HG03565 (cell line): ENCODE measurements at regions not wholly inside any gene's neighbourhood (a gene's known extent, or its start where the extent isn't known, plus 50 kb on each side); places are given as distances from the start of the nearest gene placed in this dataset.

Source experiments
- ATAC-seq: cut with Tn5 transposase; IDR thresholded peaks from one replicate; pipeline ENCODE4 v1.9.1; 2021; ENCODE audit warnings: mild to moderate bottlenecking, moderate library complexity; ENCODE audit not compliant: unreplicated experiment

DNA sequence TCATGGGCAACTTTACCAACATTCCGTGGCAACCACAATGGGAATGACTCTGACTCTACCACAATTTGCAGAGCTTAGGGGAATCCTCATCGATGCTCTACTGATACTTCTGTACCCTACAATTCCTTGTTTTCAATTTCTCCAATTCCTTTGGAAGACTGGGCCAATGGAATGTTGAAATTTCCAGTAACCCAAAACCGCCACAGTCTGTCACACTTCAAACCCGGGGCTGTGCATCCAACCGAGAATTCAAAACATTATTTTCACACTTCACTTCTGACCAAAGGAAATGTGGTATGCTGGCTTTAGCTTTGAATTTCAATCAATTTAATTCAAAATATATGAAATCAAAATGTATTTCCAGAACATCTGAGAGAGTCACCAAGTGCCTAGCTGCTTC, 951.4 kb downstream of the VRK1 start:
- ATAC-seq = no peak

DNA sequence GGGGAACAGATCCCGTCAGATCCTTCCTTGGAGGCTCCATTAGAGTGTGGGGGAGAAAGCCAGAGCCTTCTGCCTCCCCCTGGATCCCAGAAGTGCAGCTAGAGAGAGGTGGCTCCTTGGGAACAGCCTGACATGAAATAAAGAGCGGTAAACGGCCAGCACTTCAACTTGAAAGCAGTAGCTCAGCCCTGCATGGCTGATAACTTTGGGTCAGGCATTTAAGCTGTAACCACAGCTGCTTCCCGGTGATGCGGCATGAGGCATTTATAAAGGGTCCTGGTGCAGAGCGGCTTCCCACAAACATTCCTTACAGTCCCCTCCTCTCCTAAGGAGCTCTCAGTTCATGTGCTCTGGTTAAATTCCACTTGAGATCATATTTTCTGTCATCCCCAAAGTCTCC, 960.3 kb downstream of the VRK1 start:
- ATAC-seq = no peak

DNA sequence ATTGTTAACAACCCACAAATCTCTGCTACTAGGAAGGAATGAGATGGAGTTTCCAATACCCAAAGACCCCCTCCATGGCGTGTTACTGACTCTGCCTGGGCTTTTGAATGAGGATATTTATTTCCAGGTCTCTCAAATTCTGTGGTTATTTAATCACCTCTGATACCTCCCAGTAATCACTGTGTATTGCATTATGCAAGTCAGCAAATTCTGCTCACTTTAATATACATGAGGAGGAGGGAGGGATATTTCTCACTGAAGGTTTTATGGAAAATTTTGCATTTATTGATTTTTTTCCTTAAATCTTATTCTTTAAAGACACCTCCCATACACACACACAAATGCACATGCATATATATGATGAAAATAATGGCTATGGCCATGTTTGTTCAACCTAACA, 962.9 kb downstream of the VRK1 start:
- no peak for ATAC-seq

DNA sequence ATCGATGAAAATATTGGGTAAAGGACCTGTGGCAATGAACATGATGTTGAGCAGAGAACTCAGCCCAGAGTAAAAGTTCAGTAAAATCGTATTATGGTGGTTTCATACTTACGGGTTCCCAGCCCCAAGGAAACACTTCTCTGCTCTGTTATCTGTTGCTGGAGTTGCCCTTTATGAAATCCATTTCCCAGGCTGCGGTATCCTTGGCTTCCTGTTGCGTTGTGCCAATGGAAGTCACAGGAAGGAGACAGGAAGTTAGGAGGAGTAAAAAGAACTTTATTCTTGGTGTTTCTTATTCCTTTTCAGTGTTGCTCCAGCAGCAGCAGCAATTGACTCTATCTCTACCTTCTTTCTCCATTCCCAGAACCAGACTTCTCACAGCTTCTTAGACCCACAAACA, 965.2 kb downstream of the VRK1 start:
- no peak for ATAC-seq

DNA sequence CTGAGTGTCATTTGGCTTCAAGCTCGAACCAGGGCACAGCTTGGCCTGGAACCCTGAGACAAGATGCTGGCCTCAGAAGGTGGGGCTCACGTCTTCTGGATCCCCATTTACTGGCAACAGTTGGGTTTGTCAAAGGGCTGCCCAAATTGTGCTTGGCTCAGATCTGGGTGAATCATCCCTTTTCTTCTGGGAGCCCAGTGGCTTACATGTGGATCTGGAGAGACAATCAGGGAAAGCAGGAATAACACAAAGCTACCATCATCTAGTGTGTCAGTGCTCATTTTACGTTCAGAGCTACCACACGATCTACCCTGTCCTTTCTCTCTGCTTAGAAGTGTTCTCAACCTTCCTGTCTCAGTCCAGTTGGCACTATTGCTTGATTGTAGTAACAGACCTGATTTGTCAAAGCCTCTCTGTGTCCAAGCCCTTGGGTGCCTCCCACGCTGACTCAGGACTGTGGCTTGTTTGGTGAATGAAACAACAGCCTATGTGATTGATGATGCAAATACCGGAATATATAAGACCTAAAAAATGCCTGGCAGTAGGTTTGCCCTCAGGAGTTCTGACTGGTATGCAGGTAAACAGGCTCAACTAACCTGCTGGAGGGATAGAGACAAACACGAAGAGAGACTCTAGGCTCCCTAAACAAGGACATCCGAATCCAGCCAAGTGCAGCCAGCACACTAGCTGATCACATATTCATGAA, 974.3 kb downstream of the VRK1 start:
- no peak for ATAC-seq

DNA sequence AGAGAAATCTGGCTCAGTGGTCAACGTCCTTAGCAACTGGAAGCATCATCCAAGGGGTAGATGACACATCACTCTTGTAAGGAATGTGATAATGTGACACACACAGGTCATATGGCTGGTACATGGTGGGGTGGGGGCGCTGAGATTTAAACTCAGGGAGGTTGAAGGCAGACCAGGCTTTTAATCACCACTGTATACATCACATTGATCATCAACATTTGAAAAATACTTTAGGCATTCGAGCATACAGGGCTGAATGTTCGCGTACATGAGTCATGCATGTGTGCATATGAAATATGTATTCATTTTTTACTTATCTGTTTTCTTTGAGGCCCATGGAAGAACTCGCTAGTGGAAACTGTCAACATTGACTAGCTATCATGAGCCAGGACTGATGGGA, 976.4 kb downstream of the VRK1 start:
- ATAC-seq = no peak

DNA sequence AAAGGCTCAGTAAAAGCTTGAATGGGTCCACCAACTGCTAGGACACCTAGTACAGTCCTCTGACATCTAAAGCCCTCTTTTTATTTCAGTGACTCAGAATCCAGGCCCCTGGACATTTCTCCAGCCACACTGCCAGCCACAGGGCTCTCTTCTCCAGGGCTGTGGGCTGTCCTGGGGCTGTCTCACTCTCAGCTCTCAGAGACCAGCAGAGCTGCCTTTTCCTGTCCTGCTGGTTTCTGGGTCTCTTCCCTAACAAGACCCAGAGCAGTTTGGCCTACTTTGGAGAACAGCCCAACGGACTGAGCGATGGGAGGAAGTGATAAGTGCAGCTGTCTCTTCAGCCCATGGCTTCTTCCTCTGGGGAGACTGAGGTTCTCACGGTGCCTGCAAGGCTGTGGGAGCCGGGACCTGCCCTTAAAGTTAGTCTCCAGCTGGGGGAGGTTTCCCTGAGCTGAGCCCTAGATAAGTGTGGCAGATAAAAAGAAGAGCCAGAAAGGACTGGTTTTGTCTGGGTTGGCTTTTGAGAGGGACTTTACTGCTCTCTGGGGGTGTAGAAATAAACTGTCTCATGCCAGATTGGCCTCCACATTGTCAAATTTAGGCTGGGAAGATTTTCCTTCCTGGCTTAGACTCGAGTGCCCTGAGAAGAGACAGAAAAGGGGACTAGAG, 979.8 kb downstream of the VRK1 start:
- no peak for ATAC-seq

DNA sequence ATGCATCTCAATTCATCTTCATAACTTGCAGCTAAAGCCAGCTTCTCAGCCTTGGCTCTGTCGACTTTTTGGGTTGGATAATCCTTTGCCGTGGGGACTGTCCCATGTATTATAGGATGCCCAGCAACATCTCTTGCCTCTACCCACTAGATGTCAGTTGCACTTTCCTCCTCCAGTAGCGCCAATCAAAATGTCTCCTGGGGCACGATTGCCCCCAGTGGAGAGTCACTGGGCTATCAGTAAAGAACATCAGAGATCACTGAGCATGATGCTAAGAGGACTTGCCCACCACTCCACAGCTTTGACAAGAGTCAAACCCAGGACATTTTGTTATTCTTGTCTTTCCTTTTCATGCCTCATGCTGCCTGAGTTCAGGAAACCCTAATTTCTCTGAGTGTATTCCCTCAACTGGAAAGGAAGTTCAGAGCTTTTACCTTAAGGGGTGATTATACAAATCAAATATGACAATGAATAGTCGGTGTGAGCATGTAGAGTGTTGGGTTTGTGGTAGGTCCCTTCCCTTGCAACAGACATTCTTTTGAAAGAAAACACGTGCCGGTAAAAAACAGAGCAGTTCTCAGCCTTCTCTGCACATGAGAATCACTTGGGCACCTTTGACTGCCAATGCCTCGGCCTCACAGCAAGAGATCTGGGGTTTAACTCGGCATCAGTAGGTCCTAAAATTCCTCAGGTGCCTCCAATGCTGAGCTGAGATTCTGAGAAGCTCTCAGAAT, 980.6 kb downstream of the VRK1 start:
- ATAC-seq = no peak

DNA sequence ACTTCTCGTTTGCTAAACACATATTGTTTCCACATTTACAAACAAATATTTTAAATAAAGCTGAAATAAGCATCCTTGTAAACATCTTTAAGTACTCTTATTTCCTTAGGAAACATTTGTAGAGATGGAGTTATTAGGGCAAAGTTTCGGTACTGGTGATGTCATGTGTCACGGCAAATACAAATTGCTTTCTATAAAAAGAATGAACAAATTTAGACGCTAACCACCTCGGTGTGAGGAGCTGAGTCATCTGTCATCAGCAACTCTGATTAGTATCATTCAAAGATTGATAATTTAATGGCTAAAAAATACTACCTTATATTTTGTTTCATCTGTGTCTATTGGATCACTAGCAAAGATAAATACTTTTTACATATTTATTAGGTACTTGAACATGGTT, 982.0 kb downstream of the VRK1 start:
- no peak for ATAC-seq

DNA sequence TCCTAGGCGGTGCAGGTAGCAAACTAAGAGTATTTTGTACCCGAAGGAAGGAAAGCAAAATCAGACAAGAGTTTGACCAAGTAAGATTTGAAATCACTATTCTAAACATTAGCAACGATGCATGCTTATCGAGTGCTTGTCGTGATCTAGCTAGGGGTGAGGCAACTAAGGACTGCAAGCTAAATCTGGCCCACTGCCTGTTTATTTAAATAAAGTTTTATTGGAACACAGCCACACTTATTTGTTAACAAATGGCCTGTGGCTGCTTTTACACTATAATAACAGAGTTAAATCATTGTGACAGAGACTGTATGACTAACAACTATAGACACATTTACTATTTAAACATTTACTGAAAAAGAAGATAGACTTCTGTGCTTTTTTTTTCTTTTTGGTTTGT, 983.6 kb downstream of the VRK1 start:
- ATAC-seq = no peak

DNA sequence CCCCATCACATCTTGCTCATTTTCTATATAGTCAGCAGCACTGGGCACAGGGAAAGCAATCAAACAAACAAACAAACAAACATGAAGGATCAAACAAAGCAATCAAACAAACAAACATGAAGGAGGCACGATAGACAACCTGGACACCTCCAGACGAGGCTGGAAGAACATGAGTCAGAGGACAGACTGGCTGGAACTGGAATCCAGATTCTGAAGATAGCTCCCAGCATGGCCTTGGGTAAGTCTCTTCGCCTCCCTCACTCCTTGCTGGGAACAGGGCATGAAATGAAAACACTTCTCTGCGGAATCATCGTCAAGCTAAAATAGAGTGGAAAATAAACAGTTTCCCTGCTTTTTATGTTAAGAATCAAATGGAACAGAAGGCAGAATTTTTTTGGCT, 984.8 kb downstream of the VRK1 start:
- ATAC-seq = no peak

DNA sequence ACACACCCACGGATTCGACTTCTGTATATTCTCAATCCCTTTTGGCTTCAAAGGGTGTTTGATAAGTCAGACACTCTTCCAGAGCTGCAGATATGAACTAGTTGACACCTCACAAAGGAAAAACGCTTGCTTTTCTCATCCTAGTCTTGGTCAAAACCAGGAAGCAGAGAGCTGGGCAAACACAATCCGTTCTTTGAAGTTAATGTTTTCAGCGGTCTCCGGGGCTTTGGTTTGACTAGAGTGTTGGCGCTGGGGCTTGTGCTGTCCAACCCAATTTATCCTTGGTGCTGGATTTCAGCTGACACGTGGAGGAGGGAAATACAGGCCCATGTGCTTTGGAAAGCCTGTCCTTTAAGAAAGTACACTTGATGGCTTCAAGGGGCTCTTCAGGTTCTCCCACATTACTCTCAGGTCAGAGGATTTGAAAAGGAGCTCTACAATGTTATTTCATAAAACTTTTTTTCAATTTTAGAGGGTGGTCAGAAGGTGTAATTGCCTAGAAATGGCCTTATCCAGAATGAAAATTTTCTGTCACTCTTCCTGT, 985.8 kb downstream of the VRK1 start:
- no peak for ATAC-seq

DNA sequence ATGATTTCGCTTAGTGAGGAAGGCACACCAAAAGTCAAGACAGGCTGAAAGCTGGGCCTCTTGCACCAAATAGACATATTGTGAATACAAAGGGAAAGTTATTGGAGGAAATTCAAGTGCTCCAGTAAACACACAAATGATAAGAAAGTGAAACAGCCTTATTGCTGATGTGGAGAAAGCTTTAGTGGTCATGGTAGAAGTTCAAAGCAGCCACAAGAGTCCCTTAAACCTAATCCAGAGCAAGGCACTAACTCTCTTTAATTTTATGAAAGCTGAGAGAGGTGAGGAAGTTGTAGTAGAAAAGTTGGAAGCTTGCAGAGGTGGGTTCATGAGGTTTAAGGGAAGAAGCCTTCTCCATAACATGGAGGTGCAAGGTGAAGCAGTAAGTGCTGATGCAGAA, 988.3 kb downstream of the VRK1 start:
- ATAC-seq = no peak

DNA sequence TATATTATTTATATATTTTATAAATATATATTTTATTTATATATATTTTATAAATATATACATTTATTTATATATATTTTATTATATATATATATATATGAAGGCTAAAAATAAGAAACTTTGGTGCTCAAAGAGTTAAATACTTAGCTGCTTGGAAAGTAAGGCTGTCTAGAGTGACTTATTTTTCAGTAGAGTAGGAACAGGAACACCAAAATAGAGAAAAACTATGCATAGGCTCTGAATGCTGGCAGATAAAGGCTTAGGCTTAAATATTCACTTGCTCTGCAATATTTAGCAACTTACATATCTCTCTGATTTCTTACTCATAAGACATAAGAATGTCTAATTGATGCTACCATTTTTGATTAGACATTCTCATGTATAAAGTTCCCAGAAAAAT, 991.2 kb downstream of the VRK1 start:
- ATAC-seq = no peak

DNA sequence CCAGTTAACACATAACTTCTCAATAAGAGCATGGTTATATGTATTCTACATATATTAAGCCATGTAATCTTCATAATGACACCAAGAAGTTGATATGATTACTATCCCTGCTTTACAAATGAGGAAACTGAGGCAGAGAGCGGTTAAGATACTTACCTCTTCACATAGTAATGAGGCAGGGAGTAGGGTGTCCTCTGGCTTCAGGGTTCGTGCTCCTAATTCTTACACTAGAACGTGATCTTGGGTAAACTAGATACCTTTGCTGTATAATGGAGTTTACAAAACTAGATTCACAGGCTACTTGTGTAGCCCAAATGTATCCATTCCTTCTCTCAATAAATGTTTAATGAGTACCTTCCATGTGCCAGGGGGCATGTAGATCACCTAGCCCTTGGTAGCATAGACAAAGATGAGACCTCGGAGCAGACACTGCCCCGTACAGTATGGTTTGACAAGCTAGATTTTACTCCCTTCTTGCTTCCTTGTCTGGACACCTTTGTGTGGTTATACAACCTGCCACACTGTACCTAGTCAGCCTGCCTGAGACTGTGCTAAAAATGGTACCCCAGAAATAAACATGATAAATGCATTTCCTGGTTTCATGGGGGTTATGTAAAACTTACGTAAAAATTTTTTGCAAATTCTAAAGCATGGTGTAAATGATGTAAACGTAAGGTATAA, 991.8 kb downstream of the VRK1 start:
- no peak for ATAC-seq

DNA sequence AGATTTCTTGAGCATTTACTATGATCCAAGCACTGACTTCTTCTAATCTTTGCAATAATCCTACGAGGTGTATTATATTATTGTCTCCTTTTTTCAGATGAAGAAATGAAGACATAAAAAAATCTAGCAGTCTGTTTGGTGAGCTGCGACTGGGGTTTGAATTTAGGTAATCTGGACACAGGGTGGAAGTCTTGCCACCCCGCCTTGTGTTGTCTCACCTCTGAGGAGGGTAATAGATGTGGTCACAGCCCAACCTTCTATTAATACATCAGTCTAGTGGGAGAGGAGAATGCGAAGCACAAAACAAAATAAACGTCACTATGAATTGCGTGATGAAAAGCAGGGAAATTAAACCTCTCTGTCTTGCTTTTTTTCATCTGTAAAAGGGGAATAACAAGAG, 993.9 kb downstream of the VRK1 start:
- ATAC-seq = no peak

DNA sequence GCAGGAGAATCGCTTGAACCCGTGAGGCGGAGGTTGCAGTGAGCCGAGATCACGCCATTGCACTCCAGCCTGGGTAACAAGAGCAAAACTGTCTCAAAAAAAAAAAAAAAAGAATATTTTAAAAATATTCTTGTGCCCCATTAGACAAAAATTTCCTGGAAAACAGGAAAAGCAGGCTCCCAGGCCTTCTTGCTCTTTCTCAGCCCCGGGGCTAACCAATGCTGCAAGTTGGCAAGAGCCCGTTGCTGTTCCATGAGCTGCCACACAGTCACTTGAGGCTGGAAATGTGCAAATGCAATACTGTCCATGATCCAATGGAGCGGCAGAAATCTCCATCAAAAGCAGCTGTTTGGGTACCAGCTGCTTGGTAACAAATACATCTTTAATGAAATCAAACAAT, 994.7 kb downstream of the VRK1 start:
- ATAC-seq = no peak

DNA sequence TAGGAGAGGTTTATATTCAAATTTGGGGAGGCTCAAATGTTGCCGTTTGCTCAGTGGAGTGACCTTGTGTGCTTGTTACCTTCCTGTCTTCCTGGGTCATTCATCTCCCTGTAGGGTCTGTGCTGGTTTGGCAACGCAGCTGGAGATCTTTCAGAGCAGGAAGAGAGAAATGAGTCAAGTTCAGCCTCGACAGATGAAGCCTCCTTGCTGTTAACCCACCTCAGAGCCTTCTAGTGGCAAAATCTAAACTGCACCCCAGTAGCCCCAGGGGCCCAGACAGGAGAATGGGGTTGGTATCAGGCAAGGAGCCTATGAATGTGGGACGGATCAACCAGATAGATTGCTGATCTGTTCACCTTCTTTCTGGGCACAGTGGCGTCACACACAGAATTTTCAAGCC, 999.3 kb downstream of the VRK1 start:
- ATAC-seq = no peak

DNA sequence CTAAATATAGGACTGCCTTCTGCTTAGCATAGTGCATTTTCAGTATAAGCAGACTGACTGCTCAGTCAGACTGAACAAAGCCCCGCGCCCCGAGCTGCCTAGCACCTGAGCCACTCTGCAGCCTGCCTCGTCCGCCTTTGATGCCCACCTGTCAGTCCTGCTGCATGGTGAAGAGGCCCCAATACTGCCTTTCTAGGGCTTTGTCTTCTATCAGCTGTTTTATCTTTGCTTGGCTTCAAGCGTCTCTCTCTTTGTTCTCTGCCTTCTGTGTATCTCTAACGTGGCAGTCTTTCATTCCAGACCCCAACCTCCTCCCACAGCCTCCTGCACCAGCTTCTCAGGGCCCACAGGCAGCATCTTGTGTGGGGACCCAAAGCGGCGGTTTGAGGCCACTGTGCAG, 1001.0 kb downstream of the VRK1 start:
- ATAC-seq = no peak

DNA sequence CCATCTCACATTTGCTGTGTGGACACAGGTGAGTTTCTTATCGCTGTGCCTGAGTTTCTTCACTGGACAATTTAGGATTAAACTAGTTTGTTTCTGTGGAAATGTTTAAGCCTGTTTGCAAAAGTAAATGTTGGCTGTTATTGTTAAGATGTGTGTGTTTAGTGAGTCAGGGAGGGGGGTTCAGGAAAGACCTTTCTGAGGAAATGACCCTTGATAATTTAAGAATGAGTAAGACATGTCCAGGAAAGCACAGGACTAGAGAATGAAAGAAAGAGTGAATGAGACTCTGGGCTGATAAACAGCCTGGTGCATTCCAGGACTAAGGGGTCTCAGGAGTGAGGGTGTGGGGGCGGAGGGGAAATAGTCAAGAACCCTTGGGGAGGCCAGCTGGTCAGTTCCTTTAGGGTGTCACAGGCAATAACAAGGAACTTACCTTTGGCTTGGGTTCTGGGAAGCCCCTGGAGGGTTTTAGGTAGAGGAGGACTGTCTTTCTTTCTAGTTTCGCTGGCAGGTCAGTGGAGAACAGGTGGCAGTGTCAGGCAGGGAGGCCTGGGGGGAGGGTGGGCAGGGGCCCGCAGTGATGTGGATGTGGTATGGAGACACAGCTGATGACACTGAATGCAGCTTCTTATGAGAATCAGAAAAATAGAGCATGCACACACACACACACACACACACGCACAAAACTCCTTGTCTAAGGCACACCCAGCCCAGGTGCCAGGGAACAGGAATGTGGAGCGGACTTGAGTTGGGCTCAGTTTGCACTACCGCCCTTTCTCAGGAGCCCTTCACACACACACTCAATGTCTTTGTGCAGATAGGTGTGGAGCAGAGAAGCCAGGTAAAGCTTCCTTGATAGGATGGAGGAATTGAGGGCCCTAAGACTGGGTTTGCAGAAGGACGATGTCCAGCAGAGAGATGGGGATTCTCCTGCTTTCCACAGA, 1005.5 kb downstream of the VRK1 start:
- ATAC-seq = no peak
